Endodermal cell (in vitro differentiated cells): ENCODE measurements at regions not wholly inside any gene's neighbourhood (a gene's known extent, or its start where the extent isn't known, plus 50 kb on each side); places are given as distances from the start of the nearest gene placed in this dataset.

Experiments used
- DNase-seq: peaks from one replicate; pipeline ENCODE4 v3.0.0-alpha.2; 2017
- H3K27ac ChIP-seq: 2 replicates; pipeline ENCODE4 v1.5.1; 2013; ENCODE audit warnings: mild to moderate bottlenecking, low read depth, low read length, moderate library complexity
- H3K27me3 ChIP-seq: 2 replicates; pipeline ENCODE4 v1.6.1; 2013; ENCODE audit warnings: mild to moderate bottlenecking, low read length, moderate library complexity; ENCODE audit not compliant: insufficient read depth, control insufficient read depth, poor library complexity, severe bottlenecking
- H3K36me3 ChIP-seq: 2 replicates; pipeline ENCODE4 v1.7.0; 2013; ENCODE audit warnings: mild to moderate bottlenecking, low read length, moderate library complexity; ENCODE audit not compliant: control insufficient read depth, insufficient read depth
- H3K4me1 ChIP-seq: one replicate; pipeline ENCODE4 v1.7.0; 2013; ENCODE audit warnings: low read length; ENCODE audit not compliant: control insufficient read depth, insufficient read depth
- H3K4me3 ChIP-seq: 2 replicates; pipeline ENCODE4 v1.5.1; 2013; ENCODE audit warnings: mild to moderate bottlenecking, low read length, moderate library complexity
- H3K9ac ChIP-seq: 2 replicates; pipeline ENCODE4 v1.6.1; 2013; ENCODE audit warnings: mild to moderate bottlenecking, low read length, moderate library complexity; ENCODE audit not compliant: poor library complexity, severe bottlenecking; ENCODE audit errors: extremely low read depth
- H3K9me3 ChIP-seq: 2 replicates; pipeline ENCODE4 v1.6.1; 2013; ENCODE audit warnings: mild to moderate bottlenecking, low read length, moderate library complexity; ENCODE audit not compliant: control insufficient read depth
- H3K27ac Mint-ChIP-seq: 2 replicates; pipeline ENCODE4 v1.8.0; 2020; ENCODE audit warnings: mixed read lengths
- H3K27me3 Mint-ChIP-seq: 2 replicates; pipeline ENCODE4 v1.8.0; 2021; ENCODE audit warnings: mild to moderate bottlenecking, mixed read lengths; ENCODE audit not compliant: insufficient read depth
- H3K36me3 Mint-ChIP-seq: 2 replicates; pipeline ENCODE4 v1.8.0; 2020; ENCODE audit warnings: low read depth, mixed read lengths
- H3K4me1 Mint-ChIP-seq: 2 replicates; pipeline ENCODE4 v1.8.0; 2020; ENCODE audit warnings: mixed read lengths
- H3K4me3 Mint-ChIP-seq: 2 replicates; pipeline ENCODE4 v1.8.0; 2020; ENCODE audit warnings: mild to moderate bottlenecking, moderate library complexity, mixed read lengths
- H3K9me3 Mint-ChIP-seq: 2 replicates; pipeline ENCODE4 v1.8.0; 2020; ENCODE audit warnings: mild to moderate bottlenecking, mixed read lengths
- CTCF ChIP-seq: fragments of 200-600 bp; sonication (generic); conservative IDR thresholded peaks from 2 replicates; pipeline ENCODE4 v1.5.0; 2021; ENCODE audit warnings: antibody characterized with exemption, mild to moderate bottlenecking
- WGBS, 2 experiments: methylation state at CpG; one replicate each; pipeline versions ENCODE4 v1.1.5 to v1.1.7; 2013; ENCODE audit warnings: missing lambda C conversion rate in 2 of 2, mixed read lengths in 1 of 2; ENCODE audit not compliant: insufficient coverage in 1 of 2, insufficient read length in 1 of 2; 5-methylcytosine and 5-hydroxymethylcytosine counted together

- Mint-ChIP-seq H3K27me3 (no peaks in the 10 kb centered on the region), H3K9me3 (no peaks in the 10 kb centered on the region), H3K4me1 (peaks cover 6% of the 10 kb centered on the region), H3K27ac (no peak overlapping the region), H3K4me3 (no peak overlapping the region), H3K36me3 (no peaks in the 10 kb centered on the region)
- no peaks in the 10 kb centered on the region for H3K4me1 ChIP-seq
- no peak overlapping the region for H3K27ac ChIP-seq
- H3K9me3 ChIP-seq: no peaks in the 10 kb centered on the region
- H3K27me3 ChIP-seq: no peaks in the 10 kb centered on the region
- no peak for TF ChIP-seq CTCF
- WGBS, 2 experiments: 64 to 100% methylated on average over 2 to 4 of the region's 4 CpGs
- DNase-seq: no peak
- H3K9ac ChIP-seq: no peak overlapping the region
- H3K4me3 ChIP-seq: no peak overlapping the region
- H3K36me3 ChIP-seq: no peaks in the 10 kb centered on the region
Measured at GRCh38 chr12:128140551-128140950, 126.4 kb upstream of the TMEM132C start.

DNA sequence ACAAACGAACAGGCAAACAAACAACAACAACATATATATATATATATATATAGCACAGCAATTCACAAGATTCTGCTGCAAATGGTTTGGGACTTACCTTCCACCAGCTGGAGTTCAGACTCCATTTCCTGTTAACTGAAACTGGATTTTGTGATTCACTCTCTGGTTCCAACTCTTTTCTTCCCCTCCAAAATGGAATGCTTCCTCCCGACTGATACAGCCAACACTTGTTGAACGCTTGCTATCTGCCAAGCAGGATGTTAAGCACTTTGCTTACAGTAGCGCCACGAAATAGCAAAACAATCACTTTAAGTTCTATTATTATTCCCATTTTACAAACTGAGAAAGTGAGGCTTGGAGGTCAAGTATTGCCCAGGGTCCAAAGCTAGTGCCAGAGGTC is 116.0 kb upstream of the TMEM132C start:
- Mint-ChIP-seq H3K36me3 (no peaks in the 10 kb centered on the region), H3K4me1 (no peaks in the 10 kb centered on the region), H3K9me3 (peaks cover 2% of the 10 kb centered on the region), H3K27ac (no peak overlapping the region), H3K4me3 (no peak overlapping the region), H3K27me3 (peaks cover 5% of the 10 kb centered on the region)
- no peak for TF ChIP-seq CTCF
- no peaks in the 10 kb centered on the region for H3K36me3 ChIP-seq
- no peaks in the 10 kb centered on the region for H3K9me3 ChIP-seq
- H3K9ac ChIP-seq: no peak overlapping the region
- H3K27ac ChIP-seq: no peak overlapping the region
- H3K27me3 ChIP-seq: no peaks in the 10 kb centered on the region
- no peaks in the 10 kb centered on the region for H3K4me1 ChIP-seq
- no peak overlapping the region for H3K4me3 ChIP-seq
- DNase-seq: no peak
- 87 to 92% methylated on average over 4 to 5 of the region's 5 CpGs for WGBS, 2 experiments

DNA sequence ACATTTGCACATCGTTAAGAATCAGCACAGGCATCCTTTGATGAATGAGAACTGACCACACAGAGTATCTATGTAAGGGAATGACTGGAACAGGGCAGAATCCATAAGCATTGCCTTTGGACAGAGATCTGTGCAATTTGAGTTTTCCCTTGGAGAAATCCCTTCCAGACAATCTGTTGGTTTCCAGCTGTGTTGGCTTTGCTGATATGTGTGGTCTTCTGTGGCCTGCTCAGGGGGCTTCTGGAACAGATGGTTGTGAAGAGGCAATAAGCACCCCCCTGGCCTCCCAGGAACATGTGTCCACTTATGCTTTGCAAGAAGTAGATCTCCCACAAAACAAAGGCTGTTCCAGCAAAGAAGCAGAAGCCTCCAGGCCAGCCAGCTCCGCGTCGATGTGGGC is 111.4 kb upstream of the TMEM132C start:
- Mint-ChIP-seq H3K4me1 (no peaks in the 10 kb centered on the region), H3K4me3 (no peak overlapping the region), H3K27me3 (peaks cover 5% of the 10 kb centered on the region), H3K36me3 (no peaks in the 10 kb centered on the region), H3K27ac (no peak overlapping the region), H3K9me3 (peaks cover 2% of the 10 kb centered on the region)
- Histone ChIP-seq H3K27ac (no peak overlapping the region), H3K36me3 (no peaks in the 10 kb centered on the region), H3K4me1 (no peaks in the 10 kb centered on the region), H3K9ac (no peak overlapping the region), H3K27me3 (no peaks in the 10 kb centered on the region), H3K9me3 (no peaks in the 10 kb centered on the region), H3K4me3 (no peak overlapping the region)
- TF ChIP-seq CTCF: no peak
- whole genome bisulfite sequencing, 2 experiments: 89 to 90% methylated on average over 1 to 4 of the region's 4 CpGs
- peak; percentile 29 for DNase-seq
